ENCODE measurements at regions not wholly inside any gene's neighbourhood (a gene's known extent, or its start where the extent isn't known, plus 50 kb on each side); places are given as distances from the start of the nearest gene placed in this dataset.
"Not testable (repeated sequence)": the region's sequence is repeated elsewhere in the genome, so short reads cannot be mapped to it uniquely, and the experiment has no call there.

GRCh38 chr15:81940467-81941451, 105.1 kb downstream of the MEX3B start:
- DNase-seq (ENCODE audit: extremely low read depth, low read depth): no peak

- peak; percentile 18 for DNase-seq (ENCODE audit: extremely low read depth, low read depth)
Measured at GRCh38 chr15:81939604-81940440, 106.0 kb downstream of the MEX3B start.

- no peak for DNase-seq (ENCODE audit: extremely low read depth, low read depth)
Measured at GRCh38 chr15:81937189-81937588, 108.6 kb downstream of the MEX3B start.

- DNase-seq (ENCODE audit: extremely low read depth, low read depth): peak; percentile 17
Measured at GRCh38 chr15:81930582-81931369, 115.0 kb downstream of the MEX3B start.

- no peak for DNase-seq (ENCODE audit: extremely low read depth, low read depth)
Measured at GRCh38 chr15:81929557-81929956, 116.3 kb downstream of the MEX3B start.

- no peak for DNase-seq (ENCODE audit: extremely low read depth, low read depth)
Measured at GRCh38 chr15:81926981-81927380, 118.8 kb downstream of the MEX3B start.

- DNase-seq (ENCODE audit: extremely low read depth, low read depth): no peak
Measured at GRCh38 chr15:81924729-81925128, 121.1 kb downstream of the MEX3B start.

GRCh38 chr15:81923561-81924350, 122.1 kb downstream of the MEX3B start:
- no peak for DNase-seq (ENCODE audit: extremely low read depth, low read depth)

- DNase-seq (ENCODE audit: extremely low read depth, low read depth): no peak
Measured at GRCh38 chr15:81922143-81922542, 123.7 kb downstream of the MEX3B start.

- DNase-seq (ENCODE audit: extremely low read depth, low read depth): no peak
Measured at GRCh38 chr15:81921163-81921562, 124.7 kb downstream of the MEX3B start.

GRCh38 chr15:81918767-81919166, 127.1 kb downstream of the MEX3B start:
- not testable (repeated sequence) for DNase-seq (ENCODE audit: extremely low read depth, low read depth)

GRCh38 chr15:81916451-81916850, 129.4 kb downstream of the MEX3B start:
- DNase-seq (ENCODE audit: extremely low read depth, low read depth): no peak

- no peak for DNase-seq (ENCODE audit: extremely low read depth, low read depth)
Measured at GRCh38 chr15:81915990-81916389, 129.8 kb downstream of the MEX3B start.

GRCh38 chr15:81914734-81915256, 131.0 kb downstream of the MEX3B start:
- no peak for DNase-seq (ENCODE audit: extremely low read depth, low read depth)

GRCh38 chr15:81914333-81914732, 131.5 kb downstream of the MEX3B start:
- DNase-seq (ENCODE audit: extremely low read depth, low read depth): no peak

- no peak for DNase-seq (ENCODE audit: extremely low read depth, low read depth)
Measured at GRCh38 chr15:81911022-81911971, 134.5 kb downstream of the MEX3B start.

- no peak for DNase-seq (ENCODE audit: extremely low read depth, low read depth)
Measured at GRCh38 chr15:81910355-81911021, 135.3 kb downstream of the MEX3B start.

- DNase-seq (ENCODE audit: extremely low read depth, low read depth): no peak
Measured at GRCh38 chr15:81909011-81909358, 136.8 kb downstream of the MEX3B start.

All from NCI-H460 (cell line).